Gastrocnemius medialis (tissue), 4 donors: ENCODE measurements at regions not wholly inside any gene's neighbourhood (a gene's known extent, or its start where the extent isn't known, plus 50 kb on each side); places are given as distances from the start of the nearest gene placed in this dataset.
"Not testable (repeated sequence)": the region's sequence is repeated elsewhere in the genome, so short reads cannot be mapped to it uniquely, and the experiment has no call there.

Experiments used
- ATAC-seq, 2 donors: fragments of 150-250 bp; one replicate each; pipeline ENCODE4 v1.9.1; 2016
- DNase-seq, 2 donors: peaks; one replicate each; pipeline ENCODE4 v3.0.0-alpha.2; 2019
- H3K27ac ChIP-seq, 4 donors: fragments of 200-600 bp; sonication (generic); 1 replicate in 1 of 4; 2 replicates in 3 of 4; pipeline ENCODE4 v1.5.1; 2016 to 2018; ENCODE audit warnings: mild to moderate bottlenecking in 2 of 4, moderate library complexity in 1 of 4
- H3K27me3 ChIP-seq, 3 donors: fragments of 200-600 bp; sonication (generic) in 2 of 3; 1 replicate in 1 of 3; 2 replicates in 2 of 3; pipeline versions ENCODE4 v1.5.1 to v1.6.0; 2016 to 2019; ENCODE audit warnings: mild to moderate bottlenecking in 1 of 3, moderate library complexity in 1 of 3
- H3K36me3 ChIP-seq, 2 donors: fragments of 200-600 bp; sonication (generic) in 1 of 2; one replicate each; pipeline ENCODE4 v1.5.1; 2017 to 2018
- H3K4me1 ChIP-seq, 2 donors: fragments of 200-600 bp; sonication (generic) in 1 of 2; one replicate each; pipeline ENCODE4 v1.5.1; 2016 to 2017; ENCODE audit warnings: mild to moderate bottlenecking in 2 of 2
- H3K4me3 ChIP-seq, 4 donors: fragments of 200-600 bp; sonication (generic) in 3 of 4; 1 replicate in 1 of 4; 2 replicates in 3 of 4; pipeline ENCODE4 v1.5.1; 2016 to 2019; ENCODE audit warnings: mild to moderate bottlenecking in 2 of 4
- H3K9me3 ChIP-seq, 3 donors: fragments of 200-600 bp; sonication (generic) in 2 of 3; 1 replicate in 1 of 3; 2 replicates in 2 of 3; pipeline ENCODE4 v1.5.1; 2016 to 2019
- CTCF ChIP-seq, 5 experiments: fragments of 450-650 bp in 3 of 5; fragments of 200-600 bp in 2 of 5; sonication (generic) in 2 of 5; IDR thresholded peaks in 4 of 5; conservative IDR thresholded peaks in 1 of 5; 1 replicate in 4 of 5; 2 replicates in 1 of 5; pipeline ENCODE4 v1.5.1; 2016 to 2019; ENCODE audit warnings: antibody characterized with exemption in 5 of 5, mild to moderate bottlenecking in 3 of 5, moderate library complexity in 3 of 5
- POLR2A ChIP-seq, 2 donors: fragments of 450-650 bp; IDR thresholded peaks; one replicate each; pipeline ENCODE4 v1.6.1; 2017; ENCODE audit warnings: antibody characterized with exemption in 2 of 2, mild to moderate bottlenecking in 2 of 2, moderate library complexity in 2 of 2
- in situ Hi-C, 4 donors: fragments of 200-750 bp; cut with MboI; loops; one replicate each; pipeline versions ENCODE4 v1.15.0 to v1.8.0; 2017; ENCODE audit warnings: low sequenced_read_pairs in 4 of 4
- intact Hi-C: fragments of 100-400 bp; cut with DNase I; formaldehyde crosslinking; loops from one replicate; pipeline ENCODE4 v1.15.1; 2023; ENCODE audit warnings: low total_unique reads

GRCh38 chr19:31892060-31892459 lies 453.4 kb upstream of the ZNF507 start:
- H3K4me1 ChIP-seq: no peaks in the 10 kb centered on the region
- no peak for DNase-seq
- H3K4me3 ChIP-seq: no peak overlapping the region
- no peak for ATAC-seq
- no peaks in the 10 kb centered on the region for H3K9me3 ChIP-seq
- no peak for TF ChIP-seq CTCF (IDR thresholded peaks at IDR 0.05 in 4 of 5, conservative IDR thresholded peaks at IDR 0.05 in 1 of 5)
- TF ChIP-seq POLR2A (IDR thresholded peaks at IDR 0.05): no peak
- no peaks in the 10 kb centered on the region for H3K36me3 ChIP-seq
- intact Hi-C loops: no loop called here
- H3K27me3 ChIP-seq: no peaks in the 10 kb centered on the region
- in situ Hi-C loops: no loop called here
- no peak overlapping the region for H3K27ac ChIP-seq

GRCh38 chr19:31893491-31893890 lies 451.9 kb upstream of the ZNF507 start:
- in situ Hi-C loops, H3K27ac ChIP-seq, H3K36me3 ChIP-seq, ATAC-seq, DNase-seq, H3K27me3 ChIP-seq, H3K4me3 ChIP-seq, H3K4me1 ChIP-seq, intact Hi-C loops, H3K9me3 ChIP-seq: not testable (repeated sequence)

- no peaks in the 10 kb centered on the region for H3K9me3 ChIP-seq
- intact Hi-C loops: no loop called here
- no peak for DNase-seq
- TF ChIP-seq CTCF (IDR thresholded peaks at IDR 0.05 in 4 of 5, conservative IDR thresholded peaks at IDR 0.05 in 1 of 5): no peak
- TF ChIP-seq POLR2A (IDR thresholded peaks at IDR 0.05): no peak
- H3K4me3 ChIP-seq: no peak overlapping the region
- H3K27ac ChIP-seq: no peak overlapping the region
- H3K27me3 ChIP-seq: no peaks in the 10 kb centered on the region
- in situ Hi-C loops: no loop called here
- no peaks in the 10 kb centered on the region for H3K36me3 ChIP-seq
- ATAC-seq: no peak
- H3K4me1 ChIP-seq: no peaks in the 10 kb centered on the region
These were observed 451.0 kb upstream of the ZNF507 start for GRCh38 chr19:31894451-31894850.

GRCh38 chr19:31897292-31897691 lies 448.1 kb upstream of the ZNF507 start:
- no peaks in the 10 kb centered on the region for H3K36me3 ChIP-seq
- H3K9me3 ChIP-seq: no peaks in the 10 kb centered on the region
- DNase-seq: no peak
- H3K27ac ChIP-seq: no peak overlapping the region
- TF ChIP-seq CTCF (IDR thresholded peaks at IDR 0.05 in 4 of 5, conservative IDR thresholded peaks at IDR 0.05 in 1 of 5) (no peak), POLR2A (IDR thresholded peaks at IDR 0.05) (no peak)
- H3K4me1 ChIP-seq: no peaks in the 10 kb centered on the region
- ATAC-seq: no peak
- in situ Hi-C loops (no loop called here), intact Hi-C loops (no loop called here)
- no peaks in the 10 kb centered on the region for H3K27me3 ChIP-seq
- H3K4me3 ChIP-seq: no peak overlapping the region

- DNase-seq: no peak
These were observed 444.4 kb upstream of the ZNF507 start for GRCh38 chr19:31900991-31901390.

More at GRCh38 chr19:31900991-31901390, 444.4 kb upstream of the ZNF507 start:
- intact Hi-C loops (no loop called here), in situ Hi-C loops (no loop called here)
- Histone ChIP-seq H3K4me1 (no peaks in the 10 kb centered on the region), H3K9me3 (no peaks in the 10 kb centered on the region), H3K36me3 (no peaks in the 10 kb centered on the region), H3K27ac (no peak overlapping the region), H3K4me3 (no peak overlapping the region), H3K27me3 (no peaks in the 10 kb centered on the region)
- ATAC-seq: no peak
- TF ChIP-seq POLR2A (IDR thresholded peaks at IDR 0.05) (no peak), CTCF (IDR thresholded peaks at IDR 0.05 in 4 of 5, conservative IDR thresholded peaks at IDR 0.05 in 1 of 5) (no peak)
